HEK293 (cell line): ENCODE measurements at regions not wholly inside any gene's neighbourhood (a gene's known extent, or its start where the extent isn't known, plus 50 kb on each side); places are given as distances from the start of the nearest gene placed in this dataset.

Experiments used
- ZNF175 ChIP-seq: fragments of 450-650 bp; formaldehyde crosslinking; IDR thresholded peaks from 2 replicates; pipeline ENCODE4 v1.5.1; 2016; ENCODE audit warnings: missing biosample characterization, missing genetic modification characterization
- ZNF423 ChIP-seq: fragments of 450-650 bp; formaldehyde crosslinking; IDR thresholded peaks from 2 replicates; pipeline ENCODE4 v1.5.1; 2016; ENCODE audit warnings: missing biosample characterization, missing genetic modification characterization
- ZNF549 ChIP-seq: fragments of 450-650 bp; IDR thresholded peaks from 2 replicates; pipeline ENCODE4 v1.5.1; 2018; ENCODE audit warnings: missing biosample characterization, missing genetic modification characterization, mild to moderate bottlenecking, inconsistent platforms, moderate library complexity
- TF ChIP-seq, protein P1 (sequence below): fragments of 450-650 bp; formaldehyde crosslinking; IDR thresholded peaks from 2 replicates; pipeline ENCODE4 v1.5.1; 2016; ENCODE audit warnings: missing biosample characterization, missing genetic modification characterization
- TF ChIP-seq, protein P2 (sequence below): fragments of 450-650 bp; formaldehyde crosslinking; IDR thresholded peaks from 2 replicates; pipeline ENCODE4 v1.5.1; 2016; ENCODE audit warnings: missing biosample characterization, missing genetic modification characterization
- TF ChIP-seq, protein P3 (sequence below): fragments of 450-650 bp; formaldehyde crosslinking; IDR thresholded peaks from 2 replicates; pipeline ENCODE4 v1.5.1; 2016; ENCODE audit warnings: missing biosample characterization, missing genetic modification characterization, low read depth

DNA sequence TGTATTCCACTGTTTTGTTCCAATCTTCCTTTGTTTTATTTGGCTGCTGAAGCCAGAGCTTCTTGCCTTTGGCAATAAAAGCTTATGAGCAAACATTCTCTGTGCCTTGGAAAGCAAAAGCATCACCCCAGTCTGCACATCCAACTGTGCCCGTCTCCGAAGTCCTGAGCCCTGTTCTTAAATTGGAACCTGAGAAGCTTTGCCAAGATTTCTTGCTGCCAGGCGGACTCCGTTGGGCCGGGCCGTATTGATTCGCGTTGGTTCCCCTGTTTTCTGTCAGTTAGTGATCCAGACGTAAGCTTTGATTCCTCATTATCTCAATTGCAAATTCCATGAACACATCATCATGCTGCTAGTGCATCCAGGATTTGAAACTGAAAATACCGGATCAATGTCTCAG lies 793.0 kb downstream of the OLFM4 start:
- TF ChIP-seq ZNF175 (tag by site-specific recombination) (no peak), ZNF549 (tag by site-specific recombination) (no peak), ZNF423 (tag by site-specific recombination) (no peak)
- TF ChIP-seq, protein P1, sequence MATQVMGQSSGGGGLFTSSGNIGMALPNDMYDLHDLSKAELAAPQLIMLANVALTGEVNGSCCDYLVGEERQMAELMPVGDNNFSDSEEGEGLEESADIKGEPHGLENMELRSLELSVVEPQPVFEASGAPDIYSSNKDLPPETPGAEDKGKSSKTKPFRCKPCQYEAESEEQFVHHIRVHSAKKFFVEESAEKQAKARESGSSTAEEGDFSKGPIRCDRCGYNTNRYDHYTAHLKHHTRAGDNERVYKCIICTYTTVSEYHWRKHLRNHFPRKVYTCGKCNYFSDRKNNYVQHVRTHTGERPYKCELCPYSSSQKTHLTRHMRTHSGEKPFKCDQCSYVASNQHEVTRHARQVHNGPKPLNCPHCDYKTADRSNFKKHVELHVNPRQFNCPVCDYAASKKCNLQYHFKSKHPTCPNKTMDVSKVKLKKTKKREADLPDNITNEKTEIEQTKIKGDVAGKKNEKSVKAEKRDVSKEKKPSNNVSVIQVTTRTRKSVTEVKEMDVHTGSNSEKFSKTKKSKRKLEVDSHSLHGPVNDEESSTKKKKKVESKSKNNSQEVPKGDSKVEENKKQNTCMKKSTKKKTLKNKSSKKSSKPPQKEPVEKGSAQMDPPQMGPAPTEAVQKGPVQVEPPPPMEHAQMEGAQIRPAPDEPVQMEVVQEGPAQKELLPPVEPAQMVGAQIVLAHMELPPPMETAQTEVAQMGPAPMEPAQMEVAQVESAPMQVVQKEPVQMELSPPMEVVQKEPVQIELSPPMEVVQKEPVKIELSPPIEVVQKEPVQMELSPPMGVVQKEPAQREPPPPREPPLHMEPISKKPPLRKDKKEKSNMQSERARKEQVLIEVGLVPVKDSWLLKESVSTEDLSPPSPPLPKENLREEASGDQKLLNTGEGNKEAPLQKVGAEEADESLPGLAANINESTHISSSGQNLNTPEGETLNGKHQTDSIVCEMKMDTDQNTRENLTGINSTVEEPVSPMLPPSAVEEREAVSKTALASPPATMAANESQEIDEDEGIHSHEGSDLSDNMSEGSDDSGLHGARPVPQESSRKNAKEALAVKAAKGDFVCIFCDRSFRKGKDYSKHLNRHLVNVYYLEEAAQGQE (tag by site-specific recombination): no peak
- TF ChIP-seq, protein P2, sequence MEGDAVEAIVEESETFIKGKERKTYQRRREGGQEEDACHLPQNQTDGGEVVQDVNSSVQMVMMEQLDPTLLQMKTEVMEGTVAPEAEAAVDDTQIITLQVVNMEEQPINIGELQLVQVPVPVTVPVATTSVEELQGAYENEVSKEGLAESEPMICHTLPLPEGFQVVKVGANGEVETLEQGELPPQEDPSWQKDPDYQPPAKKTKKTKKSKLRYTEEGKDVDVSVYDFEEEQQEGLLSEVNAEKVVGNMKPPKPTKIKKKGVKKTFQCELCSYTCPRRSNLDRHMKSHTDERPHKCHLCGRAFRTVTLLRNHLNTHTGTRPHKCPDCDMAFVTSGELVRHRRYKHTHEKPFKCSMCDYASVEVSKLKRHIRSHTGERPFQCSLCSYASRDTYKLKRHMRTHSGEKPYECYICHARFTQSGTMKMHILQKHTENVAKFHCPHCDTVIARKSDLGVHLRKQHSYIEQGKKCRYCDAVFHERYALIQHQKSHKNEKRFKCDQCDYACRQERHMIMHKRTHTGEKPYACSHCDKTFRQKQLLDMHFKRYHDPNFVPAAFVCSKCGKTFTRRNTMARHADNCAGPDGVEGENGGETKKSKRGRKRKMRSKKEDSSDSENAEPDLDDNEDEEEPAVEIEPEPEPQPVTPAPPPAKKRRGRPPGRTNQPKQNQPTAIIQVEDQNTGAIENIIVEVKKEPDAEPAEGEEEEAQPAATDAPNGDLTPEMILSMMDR: no peak
- TF ChIP-seq, protein P3, sequence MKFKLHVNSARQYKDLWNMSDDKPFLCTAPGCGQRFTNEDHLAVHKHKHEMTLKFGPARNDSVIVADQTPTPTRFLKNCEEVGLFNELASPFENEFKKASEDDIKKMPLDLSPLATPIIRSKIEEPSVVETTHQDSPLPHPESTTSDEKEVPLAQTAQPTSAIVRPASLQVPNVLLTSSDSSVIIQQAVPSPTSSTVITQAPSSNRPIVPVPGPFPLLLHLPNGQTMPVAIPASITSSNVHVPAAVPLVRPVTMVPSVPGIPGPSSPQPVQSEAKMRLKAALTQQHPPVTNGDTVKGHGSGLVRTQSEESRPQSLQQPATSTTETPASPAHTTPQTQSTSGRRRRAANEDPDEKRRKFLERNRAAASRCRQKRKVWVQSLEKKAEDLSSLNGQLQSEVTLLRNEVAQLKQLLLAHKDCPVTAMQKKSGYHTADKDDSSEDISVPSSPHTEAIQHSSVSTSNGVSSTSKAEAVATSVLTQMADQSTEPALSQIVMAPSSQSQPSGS (tag by site-specific recombination): no peak
